Tibial artery (tissue), 4 donors: ENCODE measurements at regions not wholly inside any gene's neighbourhood (a gene's known extent, or its start where the extent isn't known, plus 50 kb on each side); places are given as distances from the start of the nearest gene placed in this dataset.

ENCODE experiments used
- DNase-seq, 2 donors: peaks; one replicate each; pipeline ENCODE4 v3.0.0-alpha.2; 2019
- H3K27ac ChIP-seq, 2 donors: fragments of 200-600 bp; sonication (generic) in 1 of 2; 1 replicate in 1 of 2; 2 replicates in 1 of 2; pipeline ENCODE4 v1.5.1; 2018 to 2019; ENCODE audit warnings: mild to moderate bottlenecking in 1 of 2
- H3K27me3 ChIP-seq, 2 donors: fragments of 200-600 bp; sonication (generic) in 1 of 2; one replicate each; pipeline versions ENCODE4 v1.5.1 to v1.6.0; 2016 to 2019
- H3K36me3 ChIP-seq, 3 donors: fragments of 200-600 bp; sonication (generic) in 2 of 3; one replicate each; pipeline ENCODE4 v1.5.1; 2016 to 2019; ENCODE audit warnings: mild to moderate bottlenecking in 2 of 3
- H3K4me1 ChIP-seq, 4 donors: fragments of 200-600 bp; sonication (generic) in 2 of 4; 1 replicate in 3 of 4; 2 replicates in 1 of 4; pipeline ENCODE4 v1.5.1; 2016 to 2019
- H3K4me3 ChIP-seq, 2 donors: fragments of 200-600 bp; sonication (generic) in 1 of 2; 1 replicate in 1 of 2; 2 replicates in 1 of 2; pipeline ENCODE4 v1.5.1; 2018 to 2019; ENCODE audit warnings: mild to moderate bottlenecking in 2 of 2
- H3K9me3 ChIP-seq, 3 donors: fragments of 200-600 bp; sonication (generic) in 1 of 3; one replicate each; pipeline ENCODE4 v1.5.1; 2016 to 2019
- CTCF ChIP-seq, 2 experiments: fragments of 200-600 bp in 1 of 2; fragments of 450-650 bp in 1 of 2; IDR thresholded peaks; one replicate each; pipeline ENCODE4 v1.5.1; 2017 to 2019; ENCODE audit warnings: antibody characterized with exemption in 2 of 2, mild to moderate bottlenecking in 1 of 2, moderate library complexity in 1 of 2
- intact Hi-C: fragments of 100-400 bp; cut with DNase I; formaldehyde crosslinking; loops from one replicate; pipeline ENCODE4 v1.15.0; 2023; ENCODE audit warnings: low total_unique reads

GRCh38 chr2:129689653-129690448 lies 289.6 kb upstream of the RAB6C start:
- TF ChIP-seq CTCF (IDR thresholded peaks at IDR 0.05): no peak
- no peaks in the 10 kb centered on the region for H3K4me1 ChIP-seq
- no peak overlapping the region for H3K27ac ChIP-seq
- intact Hi-C loops: no loop called here
- H3K27me3 ChIP-seq: no peaks in the 10 kb centered on the region
- no peak overlapping the region for H3K4me3 ChIP-seq
- no peak for DNase-seq
- peaks cover 0 to 8% (median 0%) of the 10 kb centered on the region in 3 donors for H3K9me3 ChIP-seq
- H3K36me3 ChIP-seq: no peaks in the 10 kb centered on the region

- H3K4me3 ChIP-seq: no peak overlapping the region
- H3K36me3 ChIP-seq: no peaks in the 10 kb centered on the region
- H3K4me1 ChIP-seq: no peaks in the 10 kb centered on the region
- TF ChIP-seq CTCF (IDR thresholded peaks at IDR 0.05): no peak
- intact Hi-C loops: no loop called here
- peaks cover 0 to 8% (median 0%) of the 10 kb centered on the region in 3 donors for H3K9me3 ChIP-seq
- H3K27me3 ChIP-seq: no peaks in the 10 kb centered on the region
- no peak for DNase-seq
- H3K27ac ChIP-seq: no peak overlapping the region
Measured at GRCh38 chr2:129695496-129695895, 284.0 kb upstream of the RAB6C start.

- Histone ChIP-seq H3K27ac (no peak overlapping the region), H3K4me1 (no peaks in the 10 kb centered on the region), H3K9me3 (no peaks in the 10 kb centered on the region), H3K4me3 (no peak overlapping the region), H3K27me3 (no peaks in the 10 kb centered on the region), H3K36me3 (no peaks in the 10 kb centered on the region)
- intact Hi-C loops: no loop called here
- DNase-seq: no peak
- no peak for TF ChIP-seq CTCF (IDR thresholded peaks at IDR 0.05)
Measured at GRCh38 chr2:129698593-129698992, 280.9 kb upstream of the RAB6C start.

- Histone ChIP-seq H3K36me3 (no peaks in the 10 kb centered on the region), H3K4me1 (no peaks in the 10 kb centered on the region), H3K9me3 (no peaks in the 10 kb centered on the region), H3K27me3 (no peaks in the 10 kb centered on the region), H3K27ac (no peak overlapping the region), H3K4me3 (no peak overlapping the region)
- TF ChIP-seq CTCF (IDR thresholded peaks at IDR 0.05): no peak
- no peak for DNase-seq
- intact Hi-C loops: no loop called here
Measured at GRCh38 chr2:129699781-129700573, 279.5 kb upstream of the RAB6C start.

- no peaks in the 10 kb centered on the region for H3K27me3 ChIP-seq
- no peaks in the 10 kb centered on the region for H3K36me3 ChIP-seq
- DNase-seq: no peak
- no peak overlapping the region for H3K27ac ChIP-seq
- no peak for TF ChIP-seq CTCF (IDR thresholded peaks at IDR 0.05)
- intact Hi-C loops: no loop called here
- no peaks in the 10 kb centered on the region for H3K4me1 ChIP-seq
- no peak overlapping the region for H3K4me3 ChIP-seq
- H3K9me3 ChIP-seq: no peaks in the 10 kb centered on the region
Measured at GRCh38 chr2:129702416-129703176, 276.9 kb upstream of the RAB6C start.
